ENCODE measurements at regions not wholly inside any gene's neighbourhood (a gene's known extent, or its start where the extent isn't known, plus 50 kb on each side); places are given as distances from the start of the nearest gene placed in this dataset.
"Not testable (repeated sequence)": the region's sequence is repeated elsewhere in the genome, so short reads cannot be mapped to it uniquely, and the experiment has no call there.

- no peak for DNase-seq (ENCODE audit: low read depth)
Measured at GRCh38 chr20:50429412-50429811, 80.8 kb upstream of the PTPN1 start.

- DNase-seq (ENCODE audit: low read depth): no peak
Measured at GRCh38 chr20:50431066-50431450, 79.1 kb upstream of the PTPN1 start.

DNA sequence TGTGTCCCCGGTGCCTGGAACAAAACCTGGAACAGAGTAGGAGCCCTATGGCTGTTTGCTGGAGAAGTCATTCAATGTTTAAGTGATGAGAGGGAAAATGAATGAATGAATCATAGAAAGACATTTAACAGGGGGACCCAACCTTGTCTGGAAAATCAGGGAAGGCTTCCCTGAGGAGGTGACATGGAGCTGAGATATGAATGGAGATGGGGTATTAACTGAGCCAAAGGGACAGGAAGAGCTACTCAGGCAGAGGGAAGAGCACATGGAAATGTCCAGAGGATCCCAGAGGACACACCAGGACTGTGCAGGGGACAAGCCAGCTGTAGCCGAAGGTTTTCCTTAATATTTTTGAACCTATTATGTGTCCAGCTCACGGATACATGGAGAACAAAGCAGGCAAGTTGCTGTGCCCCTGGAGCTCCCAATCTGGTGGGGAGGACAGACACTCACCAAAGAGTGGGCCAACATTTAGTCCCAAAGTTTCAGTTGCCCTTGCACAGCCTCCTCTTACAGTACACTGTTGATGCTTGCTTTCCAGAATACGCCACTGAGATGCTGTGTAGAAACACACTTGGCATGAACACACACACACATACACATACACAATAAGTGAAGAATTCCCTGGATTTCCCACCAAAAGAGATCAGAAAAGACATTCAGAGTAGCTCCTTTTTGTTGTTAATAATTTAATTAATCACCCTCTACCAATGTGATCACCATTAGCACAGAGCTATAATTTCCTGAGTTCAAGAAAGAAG lies 77.0 kb upstream of the PTPN1 start:
- no peak for DNase-seq (ENCODE audit: low read depth)

DNA sequence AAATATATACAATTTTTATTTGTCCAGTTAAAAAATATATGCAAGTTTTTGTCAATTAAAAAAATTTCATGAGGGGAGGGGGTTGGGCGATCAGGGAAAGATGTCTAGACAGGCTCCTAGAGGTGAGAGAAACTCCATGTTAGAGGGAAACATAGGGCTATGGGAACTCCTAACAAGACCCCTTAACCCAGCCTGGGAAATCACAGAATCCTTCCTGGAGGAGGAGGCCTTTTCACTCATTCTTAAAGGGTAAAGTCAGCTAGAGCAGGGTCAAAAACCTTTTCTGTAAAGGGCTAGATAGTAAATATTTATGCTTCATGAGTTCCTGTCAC lies 75.9 kb upstream of the PTPN1 start:
- no peak for DNase-seq (ENCODE audit: low read depth)

GRCh38 chr20:50434653-50435396 lies 75.4 kb upstream of the PTPN1 start:
- no peak for DNase-seq (ENCODE audit: low read depth)

- no peak for DNase-seq (ENCODE audit: low read depth)
Measured at GRCh38 chr20:50435397-50436051, 74.7 kb upstream of the PTPN1 start.

GRCh38 chr20:50436052-50436656 lies 74.0 kb upstream of the PTPN1 start:
- no peak for DNase-seq (ENCODE audit: low read depth)

GRCh38 chr20:50436696-50437095 lies 73.5 kb upstream of the PTPN1 start:
- no peak for DNase-seq (ENCODE audit: low read depth)

GRCh38 chr20:50438986-50439407 lies 71.2 kb upstream of the PTPN1 start:
- DNase-seq (ENCODE audit: low read depth): no peak

GRCh38 chr20:50439539-50440453 lies 70.4 kb upstream of the PTPN1 start:
- no peak for DNase-seq (ENCODE audit: low read depth)

DNA sequence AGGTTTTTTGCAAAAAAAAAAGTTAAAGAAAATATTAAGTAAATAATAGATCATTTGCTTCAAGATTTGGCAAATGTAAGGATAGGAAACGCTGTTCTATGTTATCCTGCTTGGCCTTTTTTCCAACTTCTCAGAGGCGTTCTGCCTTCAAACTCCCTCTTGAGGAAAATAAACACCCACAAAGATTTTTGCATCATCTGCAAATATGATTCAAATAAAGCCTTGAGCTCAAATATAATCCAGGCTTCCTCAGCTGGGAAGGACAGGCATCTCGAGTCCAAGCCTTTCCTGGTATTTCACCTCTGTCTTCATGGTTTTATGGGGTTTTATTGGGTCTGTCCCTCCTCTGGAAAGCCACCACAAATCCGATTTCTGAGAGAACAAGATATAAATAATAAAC lies 67.7 kb upstream of the PTPN1 start:
- no peak for DNase-seq (ENCODE audit: low read depth)

GRCh38 chr20:50445354-50446151 lies 64.6 kb upstream of the PTPN1 start:
- DNase-seq (ENCODE audit: low read depth): no peak

DNA sequence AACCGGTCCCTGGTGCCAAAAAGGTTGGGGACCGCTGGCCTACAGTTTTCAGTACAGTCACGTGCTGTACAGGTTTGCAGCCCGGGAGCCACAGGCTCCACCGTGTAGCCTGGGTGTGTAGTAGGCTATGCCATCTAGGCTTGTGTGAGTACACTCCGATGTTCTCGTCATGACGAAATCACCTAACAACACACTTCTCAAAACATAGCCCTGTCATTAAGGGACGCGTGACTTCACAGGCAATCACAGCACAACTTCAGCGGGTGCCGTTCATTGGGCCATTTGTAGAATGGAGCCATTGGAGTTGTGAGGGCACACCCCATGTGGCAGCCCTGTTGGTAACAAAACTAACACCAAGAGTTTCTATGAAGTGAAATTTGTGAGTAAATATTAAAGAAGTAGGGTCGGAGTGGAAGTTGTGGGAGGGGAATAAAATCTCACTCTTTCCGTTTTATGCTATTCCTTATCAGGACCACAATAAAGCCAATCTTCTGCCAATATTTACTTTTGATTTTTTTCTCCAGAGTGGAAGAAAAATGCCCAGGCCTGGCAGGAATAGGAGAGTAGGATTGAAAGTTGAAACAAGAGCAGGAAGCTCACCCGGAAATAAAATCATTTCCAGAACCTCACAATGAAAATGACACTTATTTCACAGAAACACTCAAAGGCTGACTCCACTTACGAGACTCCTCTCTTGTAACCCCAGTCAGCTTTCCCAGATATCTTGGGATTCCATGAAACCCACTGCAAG lies 63.7 kb upstream of the PTPN1 start:
- no peak for DNase-seq (ENCODE audit: low read depth)

- no peak for DNase-seq (ENCODE audit: low read depth)
Measured at GRCh38 chr20:50447102-50447804, 62.9 kb upstream of the PTPN1 start.

DNA sequence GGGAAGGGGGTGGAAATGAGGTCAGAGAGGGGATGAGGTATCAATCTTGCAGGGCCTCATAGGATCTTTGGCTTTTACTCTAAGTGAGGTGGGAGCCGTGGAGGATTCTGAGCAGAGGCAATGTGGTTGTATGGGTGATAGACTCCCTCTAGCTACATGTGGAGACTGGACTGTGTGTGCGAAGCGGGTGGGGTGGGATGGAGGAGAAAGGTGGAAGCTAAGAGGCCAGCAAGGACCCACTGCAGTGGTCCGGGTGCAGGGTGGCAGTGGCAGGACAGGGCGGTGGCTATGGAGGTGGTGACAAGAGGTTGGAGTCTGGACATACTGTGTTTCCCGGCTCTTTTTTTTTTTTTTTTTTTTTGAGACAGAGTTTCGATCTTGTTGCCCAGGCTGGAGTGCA lies 62.4 kb upstream of the PTPN1 start:
- DNase-seq (ENCODE audit: low read depth): no peak

DNA sequence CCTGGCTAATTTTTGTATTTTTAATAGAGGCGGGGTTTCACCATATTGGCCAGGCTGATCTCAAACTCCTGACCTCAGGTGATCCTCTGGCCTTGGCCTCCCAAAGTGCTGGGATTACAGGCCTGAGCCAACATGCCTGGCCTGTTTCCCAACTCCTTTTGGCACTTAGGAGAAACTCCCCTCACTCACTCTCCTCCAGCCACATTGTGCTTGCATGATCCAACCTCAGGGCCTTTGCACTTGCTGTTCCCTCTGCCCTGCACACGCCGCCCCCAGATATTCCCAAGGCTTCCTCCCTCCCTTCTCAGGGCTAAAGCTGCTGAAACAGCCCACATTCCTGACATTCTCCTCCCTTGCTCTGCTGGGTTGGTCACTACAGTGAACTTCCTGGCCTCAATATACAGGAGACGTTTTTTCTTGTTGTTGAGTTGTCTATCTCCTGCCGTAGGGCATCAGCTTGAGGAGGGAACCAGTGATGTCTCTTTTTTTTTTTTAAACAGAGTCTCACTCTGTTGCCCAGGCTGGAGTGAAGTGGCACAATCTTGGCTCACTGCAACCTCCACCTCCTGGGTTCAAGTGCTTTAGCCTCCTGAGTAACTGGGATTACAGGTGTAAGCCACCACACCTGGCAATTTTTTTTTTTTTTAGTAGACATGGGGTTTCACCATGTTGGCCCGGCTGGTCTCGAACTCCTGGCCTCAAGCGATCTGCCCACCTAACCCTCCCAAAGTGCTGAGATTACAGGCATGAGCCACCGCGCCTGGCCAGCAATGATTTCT lies 61.4 kb upstream of the PTPN1 start:
- DNase-seq (ENCODE audit: low read depth): not testable (repeated sequence)

GRCh38 chr20:50449738-50450492 lies 60.3 kb upstream of the PTPN1 start:
- DNase-seq (ENCODE audit: low read depth): no peak

DNA sequence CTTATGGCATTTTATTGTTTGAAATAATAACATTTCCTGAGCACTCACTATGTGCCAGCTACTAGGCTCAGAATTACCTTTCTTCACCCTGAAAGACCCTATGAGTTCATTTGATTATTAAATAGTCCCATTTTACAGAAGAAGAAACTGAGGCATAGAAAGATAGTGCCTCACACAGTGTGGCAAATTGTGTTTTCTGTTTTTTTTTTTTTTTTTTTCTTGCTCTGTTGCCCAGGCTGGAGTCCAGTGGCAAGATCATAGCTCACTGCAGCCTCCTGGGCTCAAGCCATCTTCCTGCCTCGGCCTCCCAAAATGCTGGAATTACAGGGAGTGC lies 59.7 kb upstream of the PTPN1 start:
- no peak for DNase-seq (ENCODE audit: low read depth)

Data from stimulated activated CD4-positive, alpha-beta T cell treated with anti-CD3 and anti-CD28 coated beads, Interleukin-2, amount 100 ng/mL, for 4 hours (primary cell).